ENCODE measurements at regions not wholly inside any gene's neighbourhood (a gene's known extent, or its start where the extent isn't known, plus 50 kb on each side); places are given as distances from the start of the nearest gene placed in this dataset.
A peak's percentile ranks its signal among the peaks of the same experiment; 100 is the strongest.

DNA sequence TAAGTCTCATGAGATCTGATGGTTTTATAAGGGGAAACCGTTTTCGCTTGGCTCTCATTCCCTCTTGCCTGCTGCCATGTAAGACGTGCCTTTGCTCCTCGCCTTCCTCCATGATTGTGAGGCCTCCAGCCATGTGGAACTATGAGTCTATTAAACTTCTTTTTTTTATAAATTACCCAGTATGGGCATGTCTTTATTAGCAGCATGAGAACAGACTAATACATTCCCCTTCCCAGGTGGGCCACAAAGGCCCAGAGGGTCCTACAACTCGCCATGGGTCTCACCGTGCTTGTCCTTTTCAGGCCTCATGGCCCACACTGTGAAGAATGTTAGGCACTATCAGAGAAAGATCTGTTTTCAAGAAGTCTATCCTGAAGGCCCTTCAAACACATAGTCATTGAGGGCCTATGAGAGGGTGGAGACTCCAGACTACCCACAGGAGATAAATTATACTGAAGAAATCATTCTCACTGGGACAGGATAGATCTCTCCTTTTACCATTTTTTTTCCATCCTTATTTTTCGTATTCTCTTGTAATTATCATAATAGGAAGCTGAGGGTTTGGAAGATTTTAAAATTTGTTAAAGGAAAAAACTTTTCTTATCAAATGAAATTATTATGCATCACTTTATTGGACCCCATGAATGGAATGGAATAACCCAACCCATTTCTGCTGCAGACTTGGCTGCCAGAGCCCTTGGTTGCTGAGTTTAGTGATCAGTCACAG lies 57.2 kb upstream of the EPCAM start:
- no peaks in the 10 kb centered on the region for H3K9me3 ChIP-seq (ENCODE audit: control insufficient read depth, insufficient read depth, low read length)
- H3K4me3 ChIP-seq (ENCODE audit: low read length): no peak overlapping the region
- DNase-seq (no peak), ATAC-seq (no peak)
- Mint-ChIP-seq H3K27ac (no peak overlapping the region), H3K27me3 (ENCODE audit: low read depth in 2 of 2) (peaks cover 0 to 2% of the 10 kb centered on the region in 2 donors), H3K9me3 (no peaks in the 10 kb centered on the region), H3K4me1 (peaks cover 0 to 5% of the 10 kb centered on the region in 2 donors), H3K36me3 (no peaks in the 10 kb centered on the region), H3K4me3 (no peak overlapping the region)
- intact Hi-C loops (cut with micrococcal nuclease): no loop called here
- 89% methylated on average over 6 of the region's 7 CpGs for WGBS (ENCODE audit: insufficient coverage)
- no peaks in the 10 kb centered on the region for H3K27me3 ChIP-seq (ENCODE audit: control insufficient read depth, insufficient read depth, low read length)
- no peaks in the 10 kb centered on the region for H3K36me3 ChIP-seq (ENCODE audit: control insufficient read depth, insufficient read depth, low read length)
- H3K4me1 ChIP-seq (ENCODE audit: control insufficient read depth, insufficient read depth, low read length): peaks cover 19% of the 10 kb centered on the region
- TF ChIP-seq, protein P1, sequence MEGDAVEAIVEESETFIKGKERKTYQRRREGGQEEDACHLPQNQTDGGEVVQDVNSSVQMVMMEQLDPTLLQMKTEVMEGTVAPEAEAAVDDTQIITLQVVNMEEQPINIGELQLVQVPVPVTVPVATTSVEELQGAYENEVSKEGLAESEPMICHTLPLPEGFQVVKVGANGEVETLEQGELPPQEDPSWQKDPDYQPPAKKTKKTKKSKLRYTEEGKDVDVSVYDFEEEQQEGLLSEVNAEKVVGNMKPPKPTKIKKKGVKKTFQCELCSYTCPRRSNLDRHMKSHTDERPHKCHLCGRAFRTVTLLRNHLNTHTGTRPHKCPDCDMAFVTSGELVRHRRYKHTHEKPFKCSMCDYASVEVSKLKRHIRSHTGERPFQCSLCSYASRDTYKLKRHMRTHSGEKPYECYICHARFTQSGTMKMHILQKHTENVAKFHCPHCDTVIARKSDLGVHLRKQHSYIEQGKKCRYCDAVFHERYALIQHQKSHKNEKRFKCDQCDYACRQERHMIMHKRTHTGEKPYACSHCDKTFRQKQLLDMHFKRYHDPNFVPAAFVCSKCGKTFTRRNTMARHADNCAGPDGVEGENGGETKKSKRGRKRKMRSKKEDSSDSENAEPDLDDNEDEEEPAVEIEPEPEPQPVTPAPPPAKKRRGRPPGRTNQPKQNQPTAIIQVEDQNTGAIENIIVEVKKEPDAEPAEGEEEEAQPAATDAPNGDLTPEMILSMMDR (IDR thresholded peaks at IDR 0.05): no peak
- H3K27ac ChIP-seq (ENCODE audit: low read length): no peak overlapping the region

DNA sequence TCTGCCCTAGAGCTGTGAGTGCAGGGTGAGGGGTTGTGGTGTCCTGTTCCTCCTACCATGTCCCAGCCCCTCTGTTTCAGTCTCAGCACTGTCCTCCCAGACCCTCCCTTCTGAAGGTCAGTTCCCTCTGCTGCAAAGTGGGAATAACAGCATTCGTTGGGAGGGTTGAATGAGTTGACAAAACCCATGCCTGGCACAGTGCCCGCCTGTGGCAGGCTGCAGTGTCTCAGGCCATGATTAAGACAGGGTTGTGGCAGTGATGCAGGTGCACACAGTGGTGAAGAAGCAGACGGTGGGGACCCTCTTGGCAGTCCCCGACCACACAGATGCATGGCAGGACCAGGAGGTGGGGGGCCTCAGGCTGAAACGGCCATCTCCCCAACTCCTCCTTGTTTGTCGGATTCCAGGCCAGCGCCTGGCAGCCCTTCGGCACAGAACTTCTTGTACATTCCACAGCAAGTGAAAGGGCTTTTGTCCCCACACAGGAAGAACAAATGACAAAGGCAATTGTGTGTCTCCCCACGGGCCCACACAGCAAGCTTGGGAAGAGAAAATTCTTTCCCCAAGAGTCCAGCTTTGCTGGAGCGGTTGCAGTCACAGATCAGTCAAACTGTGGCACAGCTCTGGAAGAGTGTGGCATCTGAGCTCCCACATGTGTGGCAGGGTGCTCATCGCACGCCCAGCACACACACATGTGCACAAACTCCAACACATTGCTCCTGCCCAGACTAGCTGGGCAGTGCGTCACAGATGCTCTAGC lies 58.1 kb upstream of the EPCAM start:
- Mint-ChIP-seq H3K27me3 (ENCODE audit: low read depth in 2 of 2) (peaks cover 0 to 2% of the 10 kb centered on the region in 2 donors), H3K27ac (no peak overlapping the region), H3K4me1 (peaks cover 0 to 5% of the 10 kb centered on the region in 2 donors), H3K9me3 (no peaks in the 10 kb centered on the region), H3K36me3 (no peaks in the 10 kb centered on the region), H3K4me3 (no peak overlapping the region)
- Histone ChIP-seq H3K36me3 (ENCODE audit: control insufficient read depth, insufficient read depth, low read length) (no peaks in the 10 kb centered on the region), H3K9me3 (ENCODE audit: control insufficient read depth, insufficient read depth, low read length) (no peaks in the 10 kb centered on the region), H3K27ac (ENCODE audit: low read length) (no peak overlapping the region), H3K4me1 (ENCODE audit: control insufficient read depth, insufficient read depth, low read length) (peaks cover 19% of the 10 kb centered on the region), H3K27me3 (ENCODE audit: control insufficient read depth, insufficient read depth, low read length) (no peaks in the 10 kb centered on the region), H3K4me3 (ENCODE audit: low read length) (no peak overlapping the region)
- peak in 2 of 3 donors; percentile 5 to 74 for ATAC-seq
- TF ChIP-seq, protein P1 (IDR thresholded peaks at IDR 0.05): no peak
- WGBS (ENCODE audit: insufficient coverage): 54% methylated on average over 13 of the region's 13 CpGs
- intact Hi-C loops (cut with micrococcal nuclease): no loop called here
- DNase-seq: no peak

DNA sequence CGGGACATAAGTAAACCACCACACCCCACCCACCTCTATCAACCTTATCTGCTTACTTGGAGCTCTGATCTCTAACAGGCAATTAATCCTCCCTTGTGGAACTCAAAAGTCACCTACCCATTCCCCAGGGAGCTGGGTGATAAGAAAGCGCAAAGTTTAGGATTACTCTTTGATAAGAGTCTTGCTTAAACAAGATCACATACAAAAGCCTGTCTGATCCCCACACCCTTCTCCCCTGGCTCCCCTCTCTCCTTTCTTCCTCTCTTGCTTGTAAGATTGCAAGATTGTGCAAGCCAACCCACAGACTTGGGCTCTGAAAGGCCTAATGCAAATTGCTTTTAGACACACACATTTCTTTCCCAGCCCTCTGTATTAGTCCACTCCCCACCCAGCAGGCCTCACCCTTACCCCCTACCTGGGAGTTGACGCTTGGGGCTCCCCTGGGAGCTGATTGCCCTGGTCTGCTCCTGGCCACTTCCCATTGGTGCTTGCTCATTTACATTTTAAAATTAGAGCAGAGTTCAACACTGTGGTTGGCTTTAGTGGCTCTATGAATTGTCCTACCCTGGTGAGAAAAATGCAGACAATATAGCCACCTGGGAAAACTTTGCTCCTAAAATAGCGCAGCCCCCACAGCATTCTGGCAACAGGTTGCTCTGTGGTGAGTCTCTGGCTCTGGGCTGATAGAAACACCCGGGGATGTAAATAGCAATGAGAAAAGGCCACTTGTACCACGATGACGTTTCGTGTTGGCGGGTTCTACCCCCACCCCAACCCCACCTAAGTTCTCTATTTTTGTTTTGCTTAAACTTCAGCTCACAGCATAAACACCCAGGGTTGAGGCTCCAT lies 58.9 kb upstream of the EPCAM start:
- H3K36me3 Mint-ChIP-seq: no peaks in the 10 kb centered on the region
- DNase-seq (no peak), ATAC-seq (peak in 2 of 3 donors; percentile 41 to 81)
- H3K4me3 Mint-ChIP-seq: no peak overlapping the region
- Histone ChIP-seq H3K36me3 (ENCODE audit: control insufficient read depth, insufficient read depth, low read length) (no peaks in the 10 kb centered on the region), H3K27me3 (ENCODE audit: control insufficient read depth, insufficient read depth, low read length) (no peaks in the 10 kb centered on the region), H3K9me3 (ENCODE audit: control insufficient read depth, insufficient read depth, low read length) (no peaks in the 10 kb centered on the region), H3K27ac (ENCODE audit: low read length) (peak overlapping the region; percentile 5), H3K4me1 (ENCODE audit: control insufficient read depth, insufficient read depth, low read length) (peaks cover 19% of the 10 kb centered on the region), H3K4me3 (ENCODE audit: low read length) (no peak overlapping the region)
- TF ChIP-seq, protein P1 (IDR thresholded peaks at IDR 0.05): no peak
- WGBS (ENCODE audit: insufficient coverage): 29% methylated on average over 7 of the region's 9 CpGs
- intact Hi-C loops (cut with micrococcal nuclease): no loop called here
- H3K4me1 Mint-ChIP-seq: peaks cover 0 to 5% of the 10 kb centered on the region in 2 donors
- peaks cover 0 to 3% of the 10 kb centered on the region in 2 donors for H3K27me3 Mint-ChIP-seq (ENCODE audit: low read depth in 2 of 2)
- H3K27ac Mint-ChIP-seq: no peak overlapping the region
- H3K9me3 Mint-ChIP-seq: no peaks in the 10 kb centered on the region
